ENCODE measurements at regions not wholly inside any gene's neighbourhood (a gene's known extent, or its start where the extent isn't known, plus 50 kb on each side); places are given as distances from the start of the nearest gene placed in this dataset.

DNA sequence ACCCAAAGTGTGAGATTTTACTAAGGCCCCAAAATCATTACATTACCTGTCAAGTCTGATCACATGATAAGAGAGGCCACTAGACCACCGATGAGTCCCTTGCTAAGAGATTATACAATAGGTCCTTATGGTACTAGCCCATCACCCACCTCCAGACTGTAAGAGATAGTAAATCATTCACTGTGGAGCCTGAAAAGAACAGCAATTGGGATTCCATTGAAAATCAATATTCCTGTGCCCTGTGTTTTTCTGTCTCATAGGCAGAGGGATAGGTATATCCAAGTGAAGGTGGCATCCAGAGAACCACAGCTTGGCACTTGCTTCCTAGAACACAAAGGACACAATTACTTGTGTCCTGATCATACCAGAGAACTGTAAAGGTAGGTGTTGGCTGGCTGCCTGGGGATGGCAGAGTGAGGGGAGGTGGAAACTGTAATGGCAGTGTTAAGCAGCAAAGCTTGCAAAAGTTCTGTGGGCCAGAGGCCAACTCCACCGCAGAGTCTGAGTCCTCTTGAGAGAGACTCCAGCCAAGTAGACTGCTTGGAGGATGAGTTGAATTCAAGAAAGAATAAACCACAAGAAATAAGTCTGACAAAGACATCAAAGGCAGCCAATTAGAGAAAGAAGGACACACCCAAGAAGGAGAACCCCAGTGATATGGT is 102.0 kb upstream of the PIEZO2 start:
- Histone ChIP-seq H3K27ac (ENCODE audit: low read depth, low read length, poor library complexity, severe bottlenecking) (no peak overlapping the region), H3K36me3 (ENCODE audit: insufficient read depth, low read length) (no peaks in the 10 kb centered on the region), H3K4me3 (ENCODE audit: low read depth, low read length, poor library complexity, severe bottlenecking) (no peak overlapping the region), H3K4me2 (ENCODE audit: low read length) (no peak overlapping the region), H3K27me3 (ENCODE audit: insufficient read depth, low read length) (no peaks in the 10 kb centered on the region), H3K9ac (ENCODE audit: low read length) (no peak overlapping the region), H4K20me1 (ENCODE audit: insufficient read depth, low read length) (no peaks in the 10 kb centered on the region), H2AFZ (ENCODE audit: low read length) (no peak overlapping the region), H3K4me1 (ENCODE audit: insufficient read depth, low read length, severe bottlenecking) (no peaks in the 10 kb centered on the region), H3K9me2 (ENCODE audit: low read depth, low read length) (no peaks in the 10 kb centered on the region), H3F3A (ENCODE audit: insufficient read depth, low read length) (no peaks in the 10 kb centered on the region), H3K9me3 (ENCODE audit: low read length) (no peaks in the 10 kb centered on the region), H3K79me2 (ENCODE audit: insufficient read depth, low read length) (no peaks in the 10 kb centered on the region)
- TF ChIP-seq, protein P1, sequence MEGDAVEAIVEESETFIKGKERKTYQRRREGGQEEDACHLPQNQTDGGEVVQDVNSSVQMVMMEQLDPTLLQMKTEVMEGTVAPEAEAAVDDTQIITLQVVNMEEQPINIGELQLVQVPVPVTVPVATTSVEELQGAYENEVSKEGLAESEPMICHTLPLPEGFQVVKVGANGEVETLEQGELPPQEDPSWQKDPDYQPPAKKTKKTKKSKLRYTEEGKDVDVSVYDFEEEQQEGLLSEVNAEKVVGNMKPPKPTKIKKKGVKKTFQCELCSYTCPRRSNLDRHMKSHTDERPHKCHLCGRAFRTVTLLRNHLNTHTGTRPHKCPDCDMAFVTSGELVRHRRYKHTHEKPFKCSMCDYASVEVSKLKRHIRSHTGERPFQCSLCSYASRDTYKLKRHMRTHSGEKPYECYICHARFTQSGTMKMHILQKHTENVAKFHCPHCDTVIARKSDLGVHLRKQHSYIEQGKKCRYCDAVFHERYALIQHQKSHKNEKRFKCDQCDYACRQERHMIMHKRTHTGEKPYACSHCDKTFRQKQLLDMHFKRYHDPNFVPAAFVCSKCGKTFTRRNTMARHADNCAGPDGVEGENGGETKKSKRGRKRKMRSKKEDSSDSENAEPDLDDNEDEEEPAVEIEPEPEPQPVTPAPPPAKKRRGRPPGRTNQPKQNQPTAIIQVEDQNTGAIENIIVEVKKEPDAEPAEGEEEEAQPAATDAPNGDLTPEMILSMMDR (IDR thresholded peaks at IDR 0.05; ENCODE audit: low read length): no peak
- TF ChIP-seq EZH2 (IDR thresholded peaks at IDR 0.05; ENCODE audit: borderline replicate concordance, low read length): no peak

DNA sequence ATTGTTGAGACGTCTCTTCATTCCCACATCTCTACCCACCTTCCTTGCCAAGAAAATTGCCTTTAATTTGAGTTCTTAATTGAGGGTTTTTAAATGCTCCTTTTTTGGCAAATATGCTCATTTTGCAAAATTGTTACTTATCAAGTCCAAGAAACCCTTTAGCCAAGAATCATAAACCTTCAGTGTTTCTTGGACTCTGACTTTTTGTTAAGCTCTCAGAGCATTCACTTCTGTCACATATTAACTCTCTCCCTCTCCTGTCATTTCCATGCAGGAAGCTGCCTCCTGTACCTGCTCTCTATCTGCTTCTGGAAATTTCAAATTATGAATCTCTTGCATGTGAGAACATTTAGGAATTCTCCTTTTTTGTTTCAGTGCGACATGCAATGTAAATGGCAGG is 100.0 kb upstream of the PIEZO2 start:
- Histone ChIP-seq H3K9ac (ENCODE audit: low read length) (no peak overlapping the region), H3K79me2 (ENCODE audit: insufficient read depth, low read length) (no peaks in the 10 kb centered on the region), H4K20me1 (ENCODE audit: insufficient read depth, low read length) (no peaks in the 10 kb centered on the region), H3K9me2 (ENCODE audit: low read depth, low read length) (no peaks in the 10 kb centered on the region), H3K4me2 (ENCODE audit: low read length) (no peak overlapping the region), H3K9me3 (ENCODE audit: low read length) (no peaks in the 10 kb centered on the region), H3K4me1 (ENCODE audit: insufficient read depth, low read length, severe bottlenecking) (no peaks in the 10 kb centered on the region), H3K27me3 (ENCODE audit: insufficient read depth, low read length) (no peaks in the 10 kb centered on the region), H3K27ac (ENCODE audit: low read depth, low read length, poor library complexity, severe bottlenecking) (no peak overlapping the region), H3K36me3 (ENCODE audit: insufficient read depth, low read length) (no peaks in the 10 kb centered on the region), H3K4me3 (ENCODE audit: low read depth, low read length, poor library complexity, severe bottlenecking) (no peak overlapping the region), H2AFZ (ENCODE audit: low read length) (no peak overlapping the region), H3F3A (ENCODE audit: insufficient read depth, low read length) (no peaks in the 10 kb centered on the region)
- no peak for TF ChIP-seq EZH2 (IDR thresholded peaks at IDR 0.05; ENCODE audit: borderline replicate concordance, low read length)
- TF ChIP-seq, protein P1 (IDR thresholded peaks at IDR 0.05; ENCODE audit: low read length): no peak

DNA sequence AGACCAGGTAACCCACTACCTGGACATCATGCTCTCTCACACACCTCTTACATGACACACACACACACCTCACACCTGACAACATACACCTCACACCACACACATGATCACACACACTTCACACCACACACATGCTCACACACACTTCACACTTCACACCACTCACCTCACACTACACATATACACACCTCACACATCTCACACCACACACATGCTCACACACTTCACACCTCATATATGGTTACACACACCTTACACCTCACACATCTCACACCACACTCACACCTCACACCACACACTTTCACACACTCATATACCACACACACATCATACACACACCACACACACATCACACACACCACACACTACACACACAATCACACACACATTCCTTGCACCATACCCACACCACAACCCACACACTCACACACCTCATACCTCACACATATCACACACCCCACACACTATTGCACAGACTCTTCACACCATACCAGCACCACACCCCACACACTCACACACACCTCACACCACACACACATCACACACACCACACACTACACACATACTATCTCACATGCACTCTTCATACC is 98.1 kb upstream of the PIEZO2 start:
- Histone ChIP-seq H3K27me3 (ENCODE audit: insufficient read depth, low read length) (no peaks in the 10 kb centered on the region), H3K4me2 (ENCODE audit: low read length) (no peak overlapping the region), H3K36me3 (ENCODE audit: insufficient read depth, low read length) (no peaks in the 10 kb centered on the region), H3K9me3 (ENCODE audit: low read length) (no peaks in the 10 kb centered on the region), H3K9ac (ENCODE audit: low read length) (no peak overlapping the region), H3K27ac (ENCODE audit: low read depth, low read length, poor library complexity, severe bottlenecking) (no peak overlapping the region), H3F3A (ENCODE audit: insufficient read depth, low read length) (no peaks in the 10 kb centered on the region), H4K20me1 (ENCODE audit: insufficient read depth, low read length) (no peaks in the 10 kb centered on the region), H3K4me3 (ENCODE audit: low read depth, low read length, poor library complexity, severe bottlenecking) (no peak overlapping the region), H3K4me1 (ENCODE audit: insufficient read depth, low read length, severe bottlenecking) (no peaks in the 10 kb centered on the region), H2AFZ (ENCODE audit: low read length) (no peak overlapping the region), H3K9me2 (ENCODE audit: low read depth, low read length) (no peaks in the 10 kb centered on the region), H3K79me2 (ENCODE audit: insufficient read depth, low read length) (no peaks in the 10 kb centered on the region)
- TF ChIP-seq, protein P1 (IDR thresholded peaks at IDR 0.05; ENCODE audit: low read length): no peak
- no peak for TF ChIP-seq EZH2 (IDR thresholded peaks at IDR 0.05; ENCODE audit: borderline replicate concordance, low read length)
